ENCODE measurements at regions not wholly inside any gene's neighbourhood (a gene's known extent, or its start where the extent isn't known, plus 50 kb on each side); places are given as distances from the start of the nearest gene placed in this dataset.

DNA sequence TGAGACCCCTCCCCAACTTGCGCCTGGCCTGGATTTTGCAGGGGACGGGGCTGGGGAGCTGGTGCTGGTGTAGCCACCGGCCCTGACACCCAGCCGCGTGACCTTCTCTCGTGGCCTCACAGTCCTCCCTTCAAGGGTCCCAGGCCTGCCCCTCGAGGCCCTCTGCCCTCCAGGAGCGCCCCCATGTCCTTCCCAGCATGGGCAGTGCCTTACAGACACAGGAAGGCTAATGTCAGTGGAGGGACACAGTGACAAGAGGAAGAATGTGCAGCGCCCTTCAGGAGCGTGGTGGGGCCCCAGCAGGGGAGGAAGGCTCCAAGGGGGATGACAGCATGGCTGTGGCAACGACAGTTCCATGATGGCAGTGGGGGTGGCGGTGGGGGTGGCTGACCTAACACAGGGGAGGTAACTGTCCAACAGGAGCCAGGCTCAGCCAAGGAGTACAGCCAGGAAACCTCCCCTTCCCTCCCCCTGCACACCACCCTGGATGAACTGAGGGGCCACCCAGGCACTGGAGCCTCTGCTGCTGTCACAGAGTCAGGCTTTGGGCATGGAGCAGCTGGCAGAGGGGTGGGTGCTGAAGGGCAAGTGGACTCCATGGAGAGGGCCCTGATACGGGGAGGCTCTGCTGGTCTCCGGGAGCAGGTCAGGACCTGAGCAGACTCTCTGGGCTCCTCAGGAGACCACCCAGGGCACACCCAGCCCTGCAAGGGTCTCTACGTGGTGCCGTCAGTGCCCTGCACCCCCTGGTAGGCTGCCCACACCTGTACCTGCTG, 76.0 kb upstream of the RET start:
- TF ChIP-seq, protein P1, sequence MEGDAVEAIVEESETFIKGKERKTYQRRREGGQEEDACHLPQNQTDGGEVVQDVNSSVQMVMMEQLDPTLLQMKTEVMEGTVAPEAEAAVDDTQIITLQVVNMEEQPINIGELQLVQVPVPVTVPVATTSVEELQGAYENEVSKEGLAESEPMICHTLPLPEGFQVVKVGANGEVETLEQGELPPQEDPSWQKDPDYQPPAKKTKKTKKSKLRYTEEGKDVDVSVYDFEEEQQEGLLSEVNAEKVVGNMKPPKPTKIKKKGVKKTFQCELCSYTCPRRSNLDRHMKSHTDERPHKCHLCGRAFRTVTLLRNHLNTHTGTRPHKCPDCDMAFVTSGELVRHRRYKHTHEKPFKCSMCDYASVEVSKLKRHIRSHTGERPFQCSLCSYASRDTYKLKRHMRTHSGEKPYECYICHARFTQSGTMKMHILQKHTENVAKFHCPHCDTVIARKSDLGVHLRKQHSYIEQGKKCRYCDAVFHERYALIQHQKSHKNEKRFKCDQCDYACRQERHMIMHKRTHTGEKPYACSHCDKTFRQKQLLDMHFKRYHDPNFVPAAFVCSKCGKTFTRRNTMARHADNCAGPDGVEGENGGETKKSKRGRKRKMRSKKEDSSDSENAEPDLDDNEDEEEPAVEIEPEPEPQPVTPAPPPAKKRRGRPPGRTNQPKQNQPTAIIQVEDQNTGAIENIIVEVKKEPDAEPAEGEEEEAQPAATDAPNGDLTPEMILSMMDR (conservative IDR thresholded peaks at IDR 0.05 in 1 of 2, IDR thresholded peaks at IDR 0.05 in 1 of 2; ENCODE audit: low read depth in 1 of 2, low read length in 2 of 2), result no peak
- TF ChIP-seq EZH2 (IDR thresholded peaks at IDR 0.05; ENCODE audit: low read length, missing control alignments), result no peak
